Heart right ventricle (tissue), 16 donors: ENCODE measurements at regions not wholly inside any gene's neighbourhood (a gene's known extent, or its start where the extent isn't known, plus 50 kb on each side); places are given as distances from the start of the nearest gene placed in this dataset.
A peak's percentile ranks its signal among the peaks of the same experiment; 100 is the strongest.

Experiments
- ATAC-seq, 8 donors: fragments of 200-7000 bp; cut with Tn5 transposase; one replicate each; pipeline ENCODE4 v1.9.1; 2020; ENCODE audit warnings: mild to moderate bottlenecking in 8 of 8, moderate library complexity in 8 of 8, moderate number of reproducible peaks in 1 of 8
- DNase-seq, 2 donors: peaks; one replicate each; pipeline ENCODE4 v3.0.0-alpha.2; 2020
- H3K27ac ChIP-seq, 10 donors: fragments of 200-600 bp; sonication (generic) in 2 of 10; one replicate each; pipeline versions ENCODE4 v1.5.0 to v1.8.0; 2020 to 2022; ENCODE audit warnings: mild to moderate bottlenecking in 3 of 10
- H3K27me3 ChIP-seq, 7 donors: fragments of 200-600 bp; one replicate each; pipeline ENCODE4 v1.8.0; 2021 to 2022; ENCODE audit warnings: mild to moderate bottlenecking in 2 of 7
- H3K36me3 ChIP-seq, 9 donors: fragments of 200-600 bp; sonication (generic) in 1 of 9; one replicate each; pipeline versions ENCODE4 v1.5.0 to v1.8.0; 2020 to 2022; ENCODE audit warnings: mild to moderate bottlenecking in 2 of 9
- H3K4me1 ChIP-seq, 9 donors: fragments of 200-600 bp; sonication (generic) in 1 of 9; one replicate each; pipeline versions ENCODE4 v1.5.0 to v1.8.0; 2020 to 2022; ENCODE audit warnings: mild to moderate bottlenecking in 4 of 9
- H3K4me3 ChIP-seq, 10 donors: fragments of 200-600 bp; sonication (generic) in 2 of 10; one replicate each; pipeline versions ENCODE4 v1.5.0 to v1.8.0; 2020 to 2022; ENCODE audit warnings: mild to moderate bottlenecking in 7 of 10, moderate library complexity in 2 of 10
- H3K9me3 ChIP-seq, 11 donors: fragments of 200-600 bp in 10 of 11; sonication (generic) in 2 of 11; one replicate each; pipeline versions ENCODE4 v1.5.0 to v1.8.0; 2013 to 2022; ENCODE audit warnings: mild to moderate bottlenecking in 2 of 11, control low read depth in 1 of 11, moderate library complexity in 1 of 11
- WGBS, 2 donors: extraction: QIAGEN DNeasy Blood & Tissue Kit; methylation state at CpG; one replicate each; pipeline ENCODE4 v1.1.7; 2013; ENCODE audit warnings: inconsistent platforms in 1 of 2; 5-methylcytosine and 5-hydroxymethylcytosine counted together
- intact Hi-C, 10 donors: fragments of 100-400 bp; cut with DNase I; formaldehyde crosslinking; loops; one replicate each; pipeline versions ENCODE4 v1.11.1 to v1.14.2; 2022
- TF ChIP-seq, protein P1 (sequence below), 9 donors: fragments of 200-600 bp; sonication (generic) in 2 of 9; IDR thresholded peaks; one replicate each; pipeline versions ENCODE4 v1.5.0 to v1.8.0; 2021 to 2022; ENCODE audit warnings: antibody characterized with exemption in 9 of 9, mild to moderate bottlenecking in 5 of 9, moderate library complexity in 1 of 9
- donor health status: Arrhythmogenic right ventricular cardiomyopathy.
- donor health status: ischemic (EF 13 %, LVEDD 7.1; RV severe dilation, severe dysfunction).
- donor health status: healthy with polysubstance abuse.
- donor health status: DM: no; HTN: yes; CAD: no.
- donor health status: DM: no; HTN: no; CAD: no.
- donor health status: ischemic (EF 25% LVEDD 6.9; RV normal size, moderate dysfunction).
- donor health status: ischemic (EF 25% LVEDD 5.7; RV mildly dilated, moderate dysfunction).
- donor health status: healthy.
- donor health status: DM: yes; HTN: yes; CAD: no.
- donor health status: Ischemic cardiomyopathy.
- donor health status: ischemic (EF 35%, LVEDD 5.7; RV mildly dilated, moderate dysfunction).
- donor health status: nonischemic (EF 11% LVEDD 7.7; RV severe dilation, severe dysfunction).
- donor health status: DM: yes; HTN: yes; CAD: no.
- donor health status: PGD.
- donor health status: ischemic (EF 29% LVEDD 5.4; RV normal size, mild dysfunction).
- donor health status: nonischemic (EF 23%, LVEDD 6.1; RV moderate dilation, normal function).

DNA sequence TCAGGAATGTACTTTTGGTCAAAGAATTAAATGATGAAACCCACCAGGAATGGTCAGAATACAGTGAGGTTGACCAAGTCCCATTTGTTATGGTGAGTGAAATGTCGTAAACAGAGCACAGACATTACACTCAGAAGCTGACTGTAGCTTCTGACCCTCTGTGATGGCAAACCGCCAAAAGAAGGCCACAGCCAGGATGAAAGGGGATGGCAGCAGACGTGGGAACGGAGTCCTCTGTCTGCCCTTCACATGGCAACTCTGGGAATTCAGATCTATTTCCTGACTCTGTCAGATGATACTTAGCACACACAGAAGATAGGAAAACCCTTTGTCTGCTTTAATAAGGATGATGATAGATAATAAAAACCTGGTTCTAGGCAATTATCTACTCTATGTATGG, 757.1 kb downstream of the SORCS3 start:
- Histone ChIP-seq H3K27me3 (no peaks in the 10 kb centered on the region), H3K36me3 (no peaks in the 10 kb centered on the region), H3K9me3 (peaks cover 0 to 7% (median 0%) of the 10 kb centered on the region in 11 donors), H3K4me3 (no peak overlapping the region), H3K27ac (no peak overlapping the region), H3K4me1 (peaks cover 0 to 5% (median 0%) of the 10 kb centered on the region in 9 donors)
- TF ChIP-seq, protein P1, sequence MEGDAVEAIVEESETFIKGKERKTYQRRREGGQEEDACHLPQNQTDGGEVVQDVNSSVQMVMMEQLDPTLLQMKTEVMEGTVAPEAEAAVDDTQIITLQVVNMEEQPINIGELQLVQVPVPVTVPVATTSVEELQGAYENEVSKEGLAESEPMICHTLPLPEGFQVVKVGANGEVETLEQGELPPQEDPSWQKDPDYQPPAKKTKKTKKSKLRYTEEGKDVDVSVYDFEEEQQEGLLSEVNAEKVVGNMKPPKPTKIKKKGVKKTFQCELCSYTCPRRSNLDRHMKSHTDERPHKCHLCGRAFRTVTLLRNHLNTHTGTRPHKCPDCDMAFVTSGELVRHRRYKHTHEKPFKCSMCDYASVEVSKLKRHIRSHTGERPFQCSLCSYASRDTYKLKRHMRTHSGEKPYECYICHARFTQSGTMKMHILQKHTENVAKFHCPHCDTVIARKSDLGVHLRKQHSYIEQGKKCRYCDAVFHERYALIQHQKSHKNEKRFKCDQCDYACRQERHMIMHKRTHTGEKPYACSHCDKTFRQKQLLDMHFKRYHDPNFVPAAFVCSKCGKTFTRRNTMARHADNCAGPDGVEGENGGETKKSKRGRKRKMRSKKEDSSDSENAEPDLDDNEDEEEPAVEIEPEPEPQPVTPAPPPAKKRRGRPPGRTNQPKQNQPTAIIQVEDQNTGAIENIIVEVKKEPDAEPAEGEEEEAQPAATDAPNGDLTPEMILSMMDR (IDR thresholded peaks at IDR 0.05): no peak
- ATAC-seq (peak in 6 of 8 donors; percentile 50 to 78 (median 70)), DNase-seq (peak; percentile 7 to 32)
- WGBS, 2 donors: 10 to 11% methylated on average over 4 of the region's 4 CpGs
- intact Hi-C loops: no loop called here

GRCh38 chr10:105391670-105392351, 750.7 kb downstream of the SORCS3 start:
- 86 to 89% methylated on average over 12 of the region's 12 CpGs for WGBS, 2 donors

GRCh38 chr10:105387971-105388370, 746.9 kb downstream of the SORCS3 start:
- DNase-seq: no peak
- Histone ChIP-seq H3K27ac (no peak overlapping the region), H3K27me3 (no peaks in the 10 kb centered on the region), H3K4me1 (no peaks in the 10 kb centered on the region), H3K9me3 (peaks cover 0 to 12% (median 0%) of the 10 kb centered on the region in 11 donors), H3K4me3 (no peak overlapping the region), H3K36me3 (no peaks in the 10 kb centered on the region)
- intact Hi-C loops: no loop called here
- no peak for ATAC-seq
- 80 to 89% methylated on average over 3 of the region's 3 CpGs for WGBS, 2 donors
- TF ChIP-seq, protein P1 (IDR thresholded peaks at IDR 0.05): no peak

More at GRCh38 chr10:105391670-105392351, 750.7 kb downstream of the SORCS3 start:
- Histone ChIP-seq H3K27me3 (no peaks in the 10 kb centered on the region), H3K4me1 (no peaks in the 10 kb centered on the region), H3K9me3 (peaks cover 0 to 3% (median 0%) of the 10 kb centered on the region in 11 donors), H3K4me3 (no peak overlapping the region), H3K36me3 (no peaks in the 10 kb centered on the region), H3K27ac (no peak overlapping the region)
- TF ChIP-seq, protein P1 (IDR thresholded peaks at IDR 0.05): no peak
- intact Hi-C loops: no loop called here
- no peak for DNase-seq
- ATAC-seq: no peak

GRCh38 chr10:105383978-105384377, 742.9 kb downstream of the SORCS3 start:
- TF ChIP-seq, protein P1 (IDR thresholded peaks at IDR 0.05): no peak
- Histone ChIP-seq H3K4me1 (no peaks in the 10 kb centered on the region), H3K4me3 (no peak overlapping the region), H3K27me3 (no peaks in the 10 kb centered on the region), H3K9me3 (peaks cover 0 to 12% (median 0%) of the 10 kb centered on the region in 11 donors), H3K27ac (no peak overlapping the region), H3K36me3 (no peaks in the 10 kb centered on the region)
- DNase-seq (no peak), ATAC-seq (no peak)
- intact Hi-C loops: no loop called here
